NCI-H1092 (cell line): ENCODE measurements at regions not wholly inside any gene's neighbourhood (a gene's known extent, or its start where the extent isn't known, plus 50 kb on each side); places are given as distances from the start of the nearest gene placed in this dataset.
A peak's percentile ranks its signal among the peaks of the same experiment; 100 is the strongest.
"Not testable (repeated sequence)": the region's sequence is repeated elsewhere in the genome, so short reads cannot be mapped to it uniquely, and the experiment has no call there.

Source experiments
- DNase-seq: peaks from one replicate; lab custom pipeline; 2025; lab: John Stamatoyannopoulos, UW

DNA sequence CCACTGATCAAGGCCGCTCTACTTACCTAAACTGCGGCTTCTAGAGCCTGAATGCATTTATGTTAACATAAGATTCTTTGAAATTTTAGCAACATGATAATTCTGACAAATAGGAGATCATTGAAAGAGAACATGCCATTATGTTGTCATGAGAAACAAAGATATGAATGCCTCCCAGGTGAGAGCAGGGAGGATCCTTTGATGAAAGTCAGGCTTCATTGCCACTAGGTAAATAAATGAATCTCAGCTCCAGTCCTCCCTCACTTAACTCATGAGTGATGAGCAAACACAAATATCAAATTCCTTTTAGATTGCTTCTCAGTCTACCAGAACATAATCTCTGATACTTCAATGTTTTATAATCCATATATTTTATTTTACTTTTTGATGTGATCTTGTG, 463.2 kb upstream of the CDH7 start:
- DNase-seq: peak; percentile 8

DNA sequence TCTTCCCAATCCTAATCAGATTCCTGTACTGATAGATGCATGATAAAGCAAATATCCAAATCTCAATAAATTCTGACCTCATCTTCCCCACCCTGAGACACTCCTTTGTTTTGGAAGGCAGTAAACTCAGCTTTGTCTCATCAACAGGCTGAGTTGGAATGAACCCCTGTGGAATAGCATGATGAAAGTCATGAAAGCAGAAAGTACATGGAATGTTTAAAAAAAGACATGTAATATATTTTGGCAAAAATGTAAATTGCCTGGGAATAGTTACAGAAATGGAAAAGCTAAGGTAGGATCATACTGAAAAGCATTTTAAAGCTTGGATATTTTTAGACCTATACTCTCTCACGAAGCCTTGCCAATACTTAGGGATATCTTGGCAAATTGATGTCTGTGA, 468.7 kb upstream of the CDH7 start:
- no peak for DNase-seq

DNA sequence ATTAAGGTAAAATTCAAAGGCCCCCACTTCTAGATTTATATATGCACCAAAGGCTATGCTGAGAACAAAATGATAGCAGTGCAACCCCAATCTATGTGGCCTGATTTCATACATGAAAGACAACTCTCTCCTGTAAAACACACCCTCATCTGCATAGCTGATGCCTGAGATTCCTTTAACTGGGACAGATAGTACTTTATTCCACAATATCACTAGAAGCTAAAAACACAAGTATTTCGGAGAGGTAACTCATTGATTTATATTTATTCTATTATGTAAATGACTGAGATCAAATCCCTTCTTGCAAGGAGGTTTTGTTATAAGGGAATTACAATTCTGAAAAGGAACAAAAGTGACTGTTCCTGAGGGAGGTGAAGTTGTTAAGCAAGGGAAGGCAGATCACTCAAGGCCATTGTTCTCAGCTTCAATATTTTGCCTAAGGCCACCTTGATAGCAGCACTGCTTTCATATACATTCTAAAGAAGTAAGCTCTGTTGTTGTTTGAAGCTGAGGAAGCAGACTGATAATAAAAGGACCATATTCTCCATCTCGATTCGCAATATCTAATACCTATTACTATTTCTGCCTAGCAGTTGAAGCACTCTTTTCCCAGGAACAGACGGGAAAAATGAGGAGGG, 471.0 kb upstream of the CDH7 start:
- DNase-seq: no peak

DNA sequence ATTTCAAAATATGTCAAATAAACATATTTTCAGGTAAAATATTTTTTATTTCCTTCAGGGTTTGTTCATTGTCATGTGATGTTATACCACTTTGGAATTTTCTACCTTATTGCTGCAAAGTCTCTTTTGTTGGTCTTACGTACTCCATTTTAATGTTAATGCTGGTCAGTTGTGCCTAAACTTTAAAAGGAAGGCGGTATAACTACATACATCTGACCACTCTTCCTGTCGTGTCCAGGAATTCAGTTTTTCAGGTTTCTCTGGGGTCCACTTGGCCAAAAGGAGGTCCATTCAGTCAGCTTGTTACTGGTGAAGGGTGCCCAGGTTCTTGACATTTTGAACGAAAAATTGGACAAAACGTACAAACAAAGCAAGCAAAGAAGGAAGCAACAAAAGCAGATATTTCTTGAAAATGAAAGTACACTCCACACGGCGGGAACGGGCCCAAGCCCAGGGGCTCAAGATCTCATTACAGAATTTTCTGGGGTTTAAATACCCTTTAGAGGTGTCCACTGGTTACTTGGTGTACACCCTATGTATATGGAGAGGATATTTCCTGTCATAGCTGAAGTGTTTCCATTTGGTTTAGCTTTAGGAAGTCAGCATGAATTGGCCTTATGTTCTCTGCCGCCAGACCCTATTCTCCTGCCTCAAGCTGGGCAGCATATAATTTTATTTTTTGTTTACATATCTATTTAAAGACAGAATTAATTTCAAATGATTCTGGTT, 471.7 kb upstream of the CDH7 start:
- DNase-seq: no peak

DNA sequence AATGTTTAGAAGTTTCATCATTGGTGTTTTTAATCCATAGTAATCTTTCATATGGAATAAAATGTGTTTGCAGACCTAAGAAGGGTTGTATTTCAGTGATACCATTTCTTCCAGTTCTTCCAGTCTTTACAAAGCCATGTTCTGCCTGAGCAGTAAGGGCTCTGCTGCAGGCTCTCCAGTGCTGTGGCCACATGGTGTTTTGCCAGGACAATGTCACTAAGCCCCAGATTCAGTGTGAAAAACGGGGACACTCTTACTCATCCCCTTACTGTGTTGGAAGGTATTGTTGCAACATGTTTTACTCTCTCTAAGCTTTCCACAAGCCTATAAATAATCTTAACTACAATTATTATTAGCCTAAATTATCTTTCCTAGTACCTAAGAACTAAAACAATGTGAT, 481.4 kb upstream of the CDH7 start:
- DNase-seq: no peak

DNA sequence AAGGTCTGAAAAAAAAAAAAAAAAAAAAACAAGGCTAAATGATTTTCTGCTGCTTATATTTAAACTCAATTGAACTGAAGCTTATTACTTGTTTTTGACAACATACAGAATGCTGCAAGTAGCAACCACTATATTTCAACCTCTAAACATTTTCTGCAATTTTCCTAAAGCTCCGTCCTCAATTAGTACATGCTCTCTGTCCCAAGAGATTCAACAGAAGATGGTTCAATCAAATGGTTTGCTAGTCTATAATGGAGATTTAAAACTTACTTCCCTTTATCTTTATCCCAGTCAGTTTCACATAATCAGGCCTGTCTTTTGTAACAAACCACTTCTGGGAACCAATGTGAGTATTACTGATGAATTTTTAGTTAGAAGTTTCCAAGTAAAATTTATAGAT, 485.1 kb upstream of the CDH7 start:
- no peak for DNase-seq

DNA sequence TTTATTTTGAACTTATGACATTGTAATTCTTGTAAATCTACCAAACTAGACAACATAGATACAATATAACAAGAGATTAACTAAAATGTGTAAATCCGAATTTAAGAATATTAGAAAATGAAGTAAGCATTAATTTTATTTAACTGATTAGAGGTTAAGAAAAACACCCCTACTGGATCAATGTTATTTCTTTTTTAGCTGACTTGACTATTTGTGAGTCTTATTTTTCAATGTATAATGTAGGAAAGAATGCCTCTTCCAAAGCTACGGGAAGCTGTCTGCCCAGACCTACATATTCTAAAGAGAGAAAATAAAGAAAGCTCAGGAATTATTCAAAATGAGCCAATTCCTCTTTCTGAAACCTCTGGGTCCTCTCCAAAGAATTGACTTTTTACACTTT, 490.8 kb upstream of the CDH7 start:
- no peak for DNase-seq

DNA sequence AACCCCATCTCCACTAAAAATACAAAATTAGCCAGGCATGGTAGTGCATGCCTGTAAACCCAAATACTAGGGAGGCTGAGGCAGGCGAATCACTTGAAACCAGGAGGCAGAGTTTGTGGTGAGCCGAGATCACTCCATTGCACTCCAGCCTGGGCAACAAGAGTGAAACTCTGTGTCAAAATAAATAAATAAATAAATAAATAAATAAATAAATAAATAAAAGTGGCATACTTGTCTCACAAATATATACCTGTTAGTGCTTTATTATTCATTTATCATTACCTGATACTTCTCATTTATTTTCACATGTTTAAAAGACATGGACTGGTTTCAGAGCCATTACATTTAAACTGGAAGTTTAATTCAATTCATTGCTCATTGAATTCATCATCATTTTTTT, 491.4 kb upstream of the CDH7 start:
- no peak for DNase-seq

DNA sequence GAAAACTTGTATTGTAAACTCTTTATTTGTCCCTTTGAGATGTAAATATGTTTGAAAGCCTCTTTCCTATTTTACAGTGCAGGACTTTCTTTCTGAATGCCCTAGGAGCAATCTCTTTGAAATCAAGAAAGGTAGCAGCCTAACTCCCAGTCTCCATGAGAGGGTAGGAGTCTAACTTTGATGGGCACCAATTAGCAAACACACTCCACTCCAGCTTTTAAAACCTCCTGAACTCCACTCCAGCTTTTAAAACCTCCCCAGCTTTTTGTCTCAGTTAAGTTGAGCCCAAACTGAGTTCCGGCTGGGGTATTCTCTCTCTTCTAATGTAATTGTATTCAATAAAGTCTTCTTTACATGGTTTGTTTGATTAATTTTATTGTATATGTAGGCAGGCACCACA, 493.7 kb upstream of the CDH7 start:
- DNase-seq: no peak

DNA sequence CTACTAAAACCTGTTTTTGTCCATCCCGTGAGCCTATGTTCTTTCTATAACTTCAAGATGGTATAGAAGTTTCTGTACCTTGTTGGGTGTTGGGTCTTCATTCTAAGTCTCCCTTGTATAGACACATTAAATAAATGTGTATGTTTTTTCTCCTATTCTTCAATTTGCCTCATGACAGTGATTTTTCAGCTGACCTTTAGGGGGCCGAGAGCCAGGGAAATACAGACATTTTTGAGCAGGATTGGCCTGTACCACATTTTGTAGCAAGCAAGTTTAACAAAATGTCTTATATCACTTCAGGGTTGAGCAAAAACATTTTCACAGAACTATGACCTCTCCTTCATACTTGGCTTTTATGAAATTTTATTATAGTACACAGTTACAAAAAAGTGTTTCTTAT, 495.4 kb upstream of the CDH7 start:
- DNase-seq: no peak

DNA sequence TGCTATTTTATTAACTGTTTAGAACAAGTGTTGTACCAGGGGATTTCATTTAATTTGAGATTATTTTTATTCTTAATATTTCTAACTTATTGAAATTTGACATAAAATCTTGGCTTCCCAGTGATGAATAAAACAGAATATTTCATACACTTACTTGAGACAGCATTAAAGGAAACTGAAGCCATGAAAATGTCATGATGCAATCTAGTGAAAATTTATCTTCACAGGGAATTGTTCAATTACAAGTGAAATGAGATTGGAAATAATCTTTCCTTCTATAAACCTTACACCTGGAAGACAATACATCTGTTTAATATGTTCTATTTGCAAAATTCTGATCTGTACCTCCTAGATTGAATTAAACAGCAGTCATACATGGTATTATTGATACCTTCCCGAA, 511.0 kb upstream of the CDH7 start:
- no peak for DNase-seq

DNA sequence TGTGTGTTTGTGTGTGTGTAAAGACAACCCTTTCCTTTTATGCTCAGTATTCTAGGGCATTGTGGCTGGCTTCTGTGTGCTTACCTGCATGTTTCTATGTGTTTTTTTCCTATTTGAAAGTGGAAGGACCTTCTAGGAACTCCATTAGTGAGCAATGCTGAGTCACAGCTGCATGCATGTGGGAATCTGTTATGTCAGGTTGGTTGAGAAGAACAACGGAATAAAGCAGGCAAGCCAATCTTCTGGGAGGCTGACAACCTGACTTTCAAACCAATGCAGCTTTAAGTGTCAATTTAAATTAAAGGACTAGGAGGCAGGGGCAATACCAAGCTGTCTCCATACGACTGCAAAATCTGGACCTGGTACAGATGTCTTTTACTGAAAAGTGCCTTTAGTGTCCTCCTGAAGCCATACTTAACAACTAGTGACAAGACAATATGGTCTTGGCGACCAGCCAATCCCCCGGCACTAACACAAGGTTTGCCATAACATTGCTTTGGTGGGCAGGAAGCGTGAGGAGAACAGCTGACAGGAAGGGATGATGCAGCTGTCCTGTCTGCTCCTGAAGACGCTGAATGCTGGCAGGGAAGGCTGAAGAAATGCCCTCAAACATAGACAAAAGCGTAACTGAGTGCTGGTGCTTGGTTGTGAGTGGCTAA, 514.7 kb upstream of the CDH7 start:
- peak; percentile 34 for DNase-seq

DNA sequence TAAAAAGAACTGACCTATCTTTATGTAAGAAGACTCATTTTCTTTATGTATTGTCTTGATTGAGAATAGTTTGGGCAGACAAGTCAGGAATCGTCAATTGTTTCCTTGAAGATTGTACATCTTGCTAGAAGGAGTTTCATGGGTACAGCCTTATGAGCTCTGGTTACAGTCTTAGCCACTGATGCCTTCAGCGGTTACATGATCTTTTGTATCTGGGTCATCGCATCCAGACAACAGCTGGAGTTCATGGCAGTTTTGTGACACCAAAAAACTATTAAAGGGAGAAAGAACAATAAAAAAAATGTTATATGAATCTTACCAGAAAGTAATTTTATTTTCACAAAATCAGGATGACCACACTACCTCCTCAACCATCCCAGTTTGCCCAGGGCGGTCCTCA, 520.5 kb upstream of the CDH7 start:
- DNase-seq: no peak

DNA sequence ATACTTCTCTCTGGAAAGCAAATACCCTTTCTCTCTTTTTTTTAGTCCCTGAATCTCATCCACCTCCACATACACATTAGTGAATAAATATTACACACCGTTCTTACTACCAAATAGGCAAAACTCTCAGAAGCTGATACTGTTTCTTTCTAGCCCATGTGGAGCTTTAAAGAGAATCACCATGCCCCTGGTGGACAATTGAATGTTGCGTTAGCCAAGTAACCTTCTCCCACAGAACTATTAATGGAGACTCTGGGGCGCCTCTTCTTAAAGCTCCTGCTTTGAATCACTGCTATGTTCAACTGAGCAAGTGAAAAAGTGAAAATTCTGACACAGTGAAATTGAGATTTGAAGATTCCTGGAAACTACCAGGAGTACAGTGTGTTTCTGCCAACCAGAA, 522.8 kb upstream of the CDH7 start:
- DNase-seq: no peak

DNA sequence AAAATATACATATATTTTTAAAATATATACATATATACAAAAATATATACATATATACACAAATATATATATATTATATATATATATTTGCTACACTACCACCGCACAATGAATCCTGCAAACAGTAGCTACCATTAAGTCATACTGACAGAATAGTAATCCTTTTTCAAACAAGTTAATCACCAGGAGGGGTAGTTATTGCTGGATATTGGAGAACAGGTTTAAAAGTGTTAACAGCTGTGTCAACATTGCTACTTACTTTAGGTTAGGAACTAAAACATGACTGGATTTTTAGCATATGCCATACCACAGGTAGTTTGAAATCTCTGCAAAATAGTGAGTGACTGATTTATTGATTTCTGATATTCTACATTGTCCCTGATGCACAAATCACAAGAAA, 529.1 kb upstream of the CDH7 start:
- DNase-seq: peak; percentile 13

DNA sequence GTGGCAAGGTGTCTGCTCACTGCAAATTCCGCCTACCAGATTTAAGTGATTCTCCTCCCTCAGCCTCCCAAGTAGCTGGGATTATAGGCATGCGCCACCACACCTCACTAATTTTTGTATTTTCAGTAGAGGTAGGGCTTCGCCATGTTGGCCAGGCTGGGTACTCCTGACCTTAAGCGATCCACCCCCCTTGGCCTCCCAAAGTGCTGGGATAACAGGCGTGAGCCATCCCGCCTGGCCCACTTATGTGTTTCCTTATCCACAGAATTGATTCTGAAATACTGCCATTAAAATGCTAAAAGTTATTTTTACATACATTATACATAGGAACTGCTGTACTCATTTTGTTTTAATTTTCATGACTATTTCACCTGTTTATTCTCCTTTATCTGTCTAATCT, 529.7 kb upstream of the CDH7 start:
- no peak for DNase-seq

DNA sequence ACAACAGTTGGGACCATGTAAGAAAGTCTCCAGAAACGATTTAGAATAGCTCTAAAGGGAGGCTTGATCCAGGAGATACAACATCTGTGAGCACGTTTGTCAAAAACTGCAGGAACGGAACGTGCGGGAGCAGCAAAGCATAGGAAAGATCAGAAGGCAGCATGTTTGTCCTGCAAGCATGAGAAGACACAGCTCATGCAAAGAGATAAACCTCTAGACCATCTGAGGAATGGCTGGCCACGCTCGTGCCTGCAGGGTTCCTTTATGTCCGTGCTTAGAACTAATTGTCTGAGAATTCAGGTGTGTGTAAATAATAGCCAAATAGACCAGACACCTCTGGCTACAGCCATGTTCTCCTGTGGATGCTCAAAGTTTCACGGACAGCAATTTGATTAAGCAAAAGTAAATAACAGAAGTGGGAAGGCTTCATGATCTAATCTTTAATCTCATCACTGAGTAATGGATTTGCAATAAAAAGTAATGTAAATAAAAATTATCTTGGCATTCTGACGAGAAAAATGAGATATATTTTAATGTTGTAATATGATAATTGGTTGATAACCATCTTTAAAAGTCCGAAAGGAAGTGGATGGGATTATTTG, 534.8 kb upstream of the CDH7 start:
- no peak for DNase-seq

DNA sequence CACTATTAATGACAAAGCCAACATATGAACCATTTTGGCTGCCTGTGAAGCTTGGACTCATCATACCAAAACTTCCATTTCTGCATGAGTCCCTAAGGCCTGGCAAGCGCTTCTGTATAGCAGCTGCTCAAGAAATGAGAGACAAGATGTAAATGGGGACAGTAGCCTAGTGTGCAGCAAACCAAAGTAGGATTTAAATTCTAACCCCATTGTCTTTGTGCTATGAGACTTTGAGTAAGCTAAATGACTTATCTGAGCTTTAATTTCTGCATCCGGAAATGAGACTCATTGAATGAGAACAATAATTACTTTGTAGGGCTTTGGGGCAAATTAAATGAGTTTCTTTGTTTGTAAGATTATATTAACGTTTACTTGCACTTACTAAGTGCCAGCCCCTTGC, 536.4 kb upstream of the CDH7 start:
- no peak for DNase-seq

DNA sequence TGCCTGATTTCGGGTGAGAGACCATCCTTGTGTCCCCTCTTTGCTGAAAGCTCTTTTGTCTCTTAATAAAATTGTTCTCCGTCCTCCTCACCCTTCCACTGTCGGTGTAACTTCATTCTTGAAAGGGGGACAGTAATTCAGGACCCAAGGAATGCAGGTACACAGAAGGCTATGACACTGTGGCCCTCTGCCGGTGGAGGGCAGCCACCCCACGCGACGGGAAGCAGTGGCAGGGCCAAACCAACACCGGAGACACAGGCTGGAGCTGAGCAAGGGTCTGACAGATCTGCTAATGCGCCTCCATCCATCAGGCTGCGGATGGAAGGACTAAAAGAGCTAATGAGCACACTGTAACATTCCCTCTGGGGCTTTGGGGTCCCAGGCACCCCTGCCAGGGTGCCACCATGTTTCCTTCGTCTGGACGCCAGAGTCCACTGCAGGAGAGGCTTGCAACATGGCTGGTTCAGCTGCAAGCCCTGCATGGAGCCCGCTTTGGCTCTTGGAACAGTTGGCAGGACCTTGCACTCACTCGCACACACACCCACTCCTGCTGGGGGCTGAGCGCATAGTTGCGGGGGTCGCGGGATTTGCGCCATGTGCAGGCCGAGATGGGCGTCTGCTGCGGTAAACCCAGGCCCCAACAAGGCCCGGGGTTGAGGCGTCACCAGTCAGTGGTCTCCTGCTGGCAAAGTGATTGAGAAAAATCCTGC, 544.1 kb upstream of the CDH7 start:
- DNase-seq: no peak

DNA sequence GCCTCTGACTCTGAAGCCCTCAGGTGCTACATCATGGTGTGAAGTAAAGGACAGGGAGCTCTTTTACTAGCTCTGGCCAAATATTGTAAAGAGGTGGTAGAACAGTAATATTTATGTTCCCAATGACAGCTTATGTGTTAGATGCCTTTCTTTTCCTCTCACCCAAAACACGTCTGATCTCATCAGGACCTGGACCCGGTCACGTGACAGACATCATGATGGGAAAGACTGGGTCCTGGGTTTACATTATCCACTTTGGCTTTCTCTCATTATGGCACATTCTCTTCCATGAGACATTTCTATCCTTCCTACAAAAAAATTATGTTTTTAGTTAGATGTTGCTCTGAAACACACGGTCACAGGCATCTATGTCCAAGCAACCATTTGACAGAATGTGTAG, 548.7 kb upstream of the CDH7 start:
- DNase-seq: no peak

DNA sequence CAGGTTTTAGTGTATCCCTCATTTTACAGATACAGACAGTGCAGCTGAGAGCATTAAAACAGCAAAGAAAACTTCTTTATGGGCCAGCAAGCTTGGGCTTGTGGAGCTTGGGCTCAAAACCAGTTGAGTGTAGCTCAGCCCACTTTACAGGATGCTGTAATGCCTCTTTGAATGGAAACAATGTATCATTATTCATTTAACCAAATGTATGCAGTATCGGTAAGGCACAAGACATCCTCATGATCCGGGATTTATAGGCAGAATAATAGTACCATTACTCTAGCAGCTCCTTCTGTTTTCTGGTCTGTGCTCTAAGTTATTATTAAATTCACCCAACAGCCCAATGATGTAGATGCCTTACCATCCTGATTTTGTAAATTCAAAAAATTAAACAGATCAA, 575.1 kb upstream of the CDH7 start:
- no peak for DNase-seq

DNA sequence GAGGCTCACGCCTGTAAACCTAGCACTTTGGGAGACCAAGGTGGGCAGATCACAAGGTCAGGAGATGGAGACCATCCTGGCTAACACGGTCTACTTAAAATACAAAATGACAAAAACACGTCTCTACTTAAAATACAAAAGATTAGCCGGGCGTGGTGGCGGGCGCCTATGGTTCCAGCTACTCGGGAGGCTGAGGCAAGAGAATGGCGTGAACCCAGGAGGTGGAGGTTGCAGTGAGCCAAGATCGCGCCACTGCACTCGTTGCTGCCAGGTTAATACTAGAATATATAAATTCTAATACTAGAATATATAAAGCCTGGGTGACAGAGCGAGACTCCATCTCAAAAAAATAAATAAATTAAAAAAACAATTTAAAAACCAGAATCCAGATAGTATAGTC, 588.7 kb upstream of the CDH7 start:
- DNase-seq: not testable (repeated sequence)
